HG03558 (cell line): ENCODE measurements at regions not wholly inside any gene's neighbourhood (a gene's known extent, or its start where the extent isn't known, plus 50 kb on each side); places are given as distances from the start of the nearest gene placed in this dataset.

Source experiments
- ATAC-seq: cut with Tn5 transposase; IDR thresholded peaks from one replicate; pipeline ENCODE4 v1.9.1; 2021; ENCODE audit warnings: moderate number of reproducible peaks; ENCODE audit not compliant: unreplicated experiment; ENCODE audit errors: extremely low read depth

DNA sequence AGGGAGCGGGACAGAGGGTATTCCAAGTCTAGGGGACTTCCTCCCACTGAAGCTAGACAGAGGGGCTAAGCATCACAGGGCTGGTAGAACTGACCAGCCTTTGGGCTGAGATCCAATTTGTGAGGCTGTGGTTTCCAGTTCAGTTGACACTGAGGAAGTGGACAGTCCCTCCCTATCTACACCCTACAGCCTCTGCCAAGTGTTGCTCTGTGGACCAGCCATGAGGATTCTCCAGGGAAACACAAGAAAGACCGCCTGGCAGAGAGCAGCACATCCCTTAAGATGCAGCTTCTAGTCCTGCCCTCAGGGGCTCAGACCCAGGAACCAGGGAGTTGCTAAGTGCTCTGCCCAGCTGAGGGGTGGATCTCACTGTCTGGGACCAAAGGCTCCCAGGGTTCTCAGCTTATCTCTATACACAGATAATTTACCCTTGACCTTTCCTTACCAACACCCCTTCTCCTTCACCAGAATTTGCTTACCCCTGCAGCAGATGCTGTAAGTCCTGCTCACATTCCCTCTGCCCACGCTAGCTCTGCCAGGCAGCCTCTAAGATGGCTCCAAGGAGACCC lies 252.0 kb downstream of the SKIDA1 start:
- ATAC-seq = no peak

DNA sequence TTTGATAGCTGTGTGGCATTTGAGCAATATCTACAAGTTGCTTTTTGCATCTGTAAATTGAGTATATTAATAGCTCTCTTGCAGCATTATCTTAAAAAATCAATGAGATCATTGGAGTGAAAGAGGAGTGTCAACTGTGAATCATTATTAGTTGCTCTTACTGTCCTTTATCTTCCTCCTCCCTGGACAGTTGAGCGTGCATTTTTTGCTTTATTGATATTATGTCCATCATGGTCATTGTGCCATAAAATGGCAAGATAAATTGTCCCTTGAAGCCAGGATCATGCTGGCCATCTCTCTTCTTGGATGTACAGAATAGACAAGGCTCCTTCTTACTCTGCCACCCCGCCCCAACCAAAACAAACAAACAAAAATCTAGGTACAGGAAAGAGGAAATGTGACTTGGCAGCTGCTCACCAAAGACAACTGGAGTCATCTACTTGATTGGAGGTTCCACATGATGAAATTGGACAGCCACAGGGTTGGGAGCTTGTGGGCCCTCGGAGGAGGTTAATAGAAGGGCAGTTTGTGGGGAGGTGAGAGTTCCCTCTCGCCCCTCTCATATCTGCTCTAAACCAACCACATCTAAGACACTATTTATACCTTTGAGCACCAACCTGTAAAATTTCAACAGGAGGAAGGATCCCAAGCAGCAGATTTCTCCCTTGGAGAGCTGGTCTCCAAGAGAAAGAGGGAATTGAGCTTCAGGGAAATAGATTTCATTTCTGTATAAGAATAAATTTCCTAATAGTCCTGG lies 252.7 kb downstream of the SKIDA1 start:
- ATAC-seq = no peak

DNA sequence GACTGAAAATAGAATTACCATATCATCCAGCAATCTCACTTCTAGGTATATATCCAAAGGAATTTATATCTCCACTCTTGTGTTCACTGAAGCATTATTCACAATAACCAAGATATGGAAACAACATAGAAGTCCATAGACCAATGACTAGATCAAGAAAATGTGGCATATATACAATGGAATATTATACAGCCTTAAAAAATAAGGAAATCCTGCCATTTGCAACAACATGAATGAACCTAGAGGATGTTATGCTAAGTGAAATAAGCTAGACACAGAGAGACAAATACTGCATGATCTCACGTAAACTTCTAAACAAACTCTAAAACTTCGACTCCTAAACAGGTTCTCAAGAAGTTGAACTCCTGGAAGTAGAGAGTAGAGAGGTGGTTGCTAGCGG lies 254.5 kb downstream of the SKIDA1 start:
- no peak for ATAC-seq

DNA sequence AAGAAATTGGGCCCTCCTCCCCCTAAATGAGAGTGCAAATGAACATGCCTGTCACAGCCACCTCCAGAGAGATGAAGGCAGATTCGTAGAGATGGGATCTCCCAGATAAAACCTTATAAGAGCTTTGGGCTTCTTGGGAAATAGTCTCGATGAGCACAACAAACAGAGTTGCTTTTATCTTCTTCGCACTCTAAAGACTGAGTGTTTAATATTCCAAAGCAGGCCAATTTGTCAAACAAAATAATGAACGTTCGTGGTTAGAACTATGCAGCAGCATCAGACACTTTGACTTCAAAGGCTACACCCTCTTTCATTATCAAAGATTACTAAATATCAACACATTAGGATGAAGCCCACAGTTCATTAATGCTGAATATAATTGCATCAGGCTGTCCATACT lies 256.2 kb downstream of the SKIDA1 start:
- ATAC-seq = no peak

DNA sequence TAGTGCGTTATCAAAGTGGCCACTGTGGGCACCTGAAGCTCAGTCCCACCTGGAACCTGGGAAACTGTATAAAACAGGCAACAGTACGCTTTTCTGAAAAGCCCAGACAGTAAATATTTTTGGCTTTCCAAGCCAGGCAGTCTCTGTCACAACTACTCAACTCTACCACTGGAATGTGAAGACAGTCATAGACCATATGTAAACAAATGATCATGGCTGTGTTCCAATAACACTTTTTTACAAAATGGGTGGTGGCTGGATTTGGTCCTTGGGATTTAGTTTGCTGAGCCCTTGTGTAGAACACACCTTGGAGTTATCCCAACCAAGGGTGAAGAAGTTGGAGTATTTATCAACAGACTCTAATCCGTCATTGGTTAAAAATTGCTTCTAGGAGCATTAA lies 259.9 kb downstream of the SKIDA1 start:
- no peak for ATAC-seq

DNA sequence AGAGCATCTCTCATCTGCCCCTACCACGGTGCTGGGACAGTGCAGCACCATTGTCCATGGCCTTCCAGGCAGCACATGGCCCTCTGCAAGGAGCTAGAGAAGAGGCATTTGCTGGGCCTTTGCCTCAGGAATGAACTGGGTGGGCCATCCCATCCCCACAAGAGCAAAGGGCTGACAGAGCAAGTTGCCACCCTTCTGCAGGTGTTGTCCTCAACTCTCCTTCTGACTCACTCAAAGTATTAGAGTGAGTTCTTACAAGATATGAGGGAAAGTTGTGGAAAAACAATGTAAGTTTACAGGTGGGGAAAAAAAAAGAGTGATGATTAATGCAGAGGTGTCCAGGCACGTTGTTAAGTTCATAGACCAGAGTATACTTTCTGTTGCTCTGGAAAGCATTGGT lies 261.2 kb downstream of the SKIDA1 start:
- no peak for ATAC-seq

DNA sequence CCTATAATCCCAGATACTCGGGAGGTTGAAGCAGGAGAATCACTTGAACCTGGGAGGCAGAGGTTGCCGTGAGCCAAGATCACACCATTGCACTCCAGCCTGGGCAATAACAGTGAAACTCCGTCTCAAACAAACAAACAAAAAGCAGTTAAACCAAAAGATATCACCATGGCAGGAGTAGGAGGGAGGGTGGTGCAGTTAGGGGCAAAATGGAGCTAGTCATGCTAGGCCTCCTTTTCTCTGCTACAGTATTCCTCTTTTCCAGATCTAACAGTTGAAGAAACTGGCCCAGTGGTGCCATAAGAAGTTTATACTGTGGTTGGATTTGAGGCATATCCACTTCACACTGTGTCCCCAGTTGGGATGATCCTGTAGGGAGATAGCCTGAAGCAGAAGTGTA lies 261.6 kb downstream of the SKIDA1 start:
- no peak for ATAC-seq

DNA sequence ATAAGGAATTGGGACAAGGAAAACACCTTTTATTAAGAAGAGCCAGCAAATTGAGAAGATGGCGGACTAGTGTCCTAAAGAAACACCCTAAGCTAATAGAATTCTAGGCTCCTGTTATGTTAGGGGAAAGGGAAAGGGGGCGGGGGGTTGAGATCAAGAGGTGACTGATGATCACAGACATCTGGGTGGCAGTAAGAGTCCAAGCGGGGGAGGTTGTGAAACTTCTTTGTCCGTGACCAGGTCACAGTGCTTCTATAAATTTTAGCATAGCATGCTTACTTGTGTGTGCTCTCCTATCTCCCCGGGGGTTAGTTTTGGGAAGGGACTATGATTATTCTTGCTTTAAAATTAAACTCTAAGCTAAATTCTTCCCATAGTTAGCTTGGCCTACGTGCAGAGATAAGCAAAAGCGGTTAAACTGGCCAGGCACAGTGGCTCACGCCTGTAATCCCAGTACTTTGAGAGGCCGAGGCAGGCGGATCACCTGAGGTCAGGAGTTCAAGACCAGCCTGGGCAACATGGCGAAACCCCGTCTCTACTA lies 262.1 kb downstream of the SKIDA1 start:
- ATAC-seq = no peak

DNA sequence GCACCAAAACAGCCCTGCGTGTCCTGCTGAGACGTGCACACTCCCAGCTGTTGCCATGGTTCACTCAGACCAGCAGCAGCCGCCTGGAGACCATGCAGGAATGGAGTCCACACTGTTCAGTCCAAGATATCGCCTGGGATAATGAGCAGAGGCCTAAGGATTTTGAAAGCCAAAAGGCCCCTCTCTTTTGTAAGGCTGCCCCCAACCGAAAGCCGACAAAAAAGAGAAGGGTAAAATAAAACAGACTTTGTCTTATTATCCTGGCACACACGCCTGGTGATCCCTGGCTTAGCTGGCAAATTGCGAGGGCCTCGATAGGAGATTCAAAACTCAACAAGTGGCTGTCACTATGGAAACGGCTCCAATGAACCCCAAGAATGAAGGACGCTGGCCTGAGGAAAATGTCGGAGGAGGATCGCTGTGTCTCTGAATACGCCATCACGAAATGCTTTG lies 263.6 kb downstream of the SKIDA1 start:
- no peak for ATAC-seq

DNA sequence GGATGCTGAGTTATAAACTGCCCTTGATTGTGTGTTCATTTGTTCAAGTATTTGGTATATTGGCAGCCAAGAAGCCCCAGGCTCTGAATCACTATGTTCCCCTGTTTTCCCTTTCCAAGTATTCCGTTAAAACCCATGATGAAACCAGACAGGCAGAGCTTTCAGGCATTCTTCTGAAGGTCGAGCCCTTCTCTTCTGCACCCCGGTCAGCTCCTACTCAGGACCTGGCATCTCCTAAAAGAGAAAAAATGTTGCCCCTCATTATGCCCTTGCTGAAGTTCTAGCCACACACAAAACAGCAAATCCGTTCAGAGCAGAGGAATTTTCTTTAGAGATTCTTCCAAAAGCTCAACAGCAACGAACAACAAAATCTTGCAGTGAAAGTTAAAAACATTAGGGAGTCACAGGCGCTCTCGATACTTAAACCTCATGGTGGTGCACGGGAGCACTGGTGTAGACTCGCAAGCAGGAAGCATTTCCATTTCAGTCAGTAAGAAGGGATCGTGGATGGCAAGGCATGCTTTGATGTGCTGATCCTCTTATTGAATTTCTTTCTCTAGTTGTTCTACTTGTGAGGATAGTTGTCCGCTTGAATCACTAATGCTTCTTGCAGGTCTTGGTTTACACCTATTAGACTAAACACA lies 264.9 kb downstream of the SKIDA1 start:
- ATAC-seq = no peak

DNA sequence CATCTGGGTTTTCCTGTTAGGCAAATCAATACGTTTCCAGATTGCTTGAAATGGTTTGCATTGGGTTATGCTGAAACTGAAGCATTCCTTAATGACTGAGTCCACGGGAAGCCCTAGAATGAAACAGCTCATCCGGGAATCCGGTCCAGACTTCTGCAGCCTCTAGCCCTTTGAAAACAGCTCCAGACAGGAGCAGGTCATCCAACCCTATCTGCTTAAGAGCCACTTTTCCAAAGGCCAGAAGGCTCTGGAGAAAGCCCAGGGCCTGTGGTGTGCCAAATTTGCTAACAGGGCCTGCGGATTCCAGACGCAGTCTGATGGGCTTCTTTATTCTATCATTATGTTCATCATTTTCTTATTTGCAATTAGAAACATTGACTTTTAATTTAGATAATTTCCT lies 265.4 kb downstream of the SKIDA1 start:
- ATAC-seq = no peak

DNA sequence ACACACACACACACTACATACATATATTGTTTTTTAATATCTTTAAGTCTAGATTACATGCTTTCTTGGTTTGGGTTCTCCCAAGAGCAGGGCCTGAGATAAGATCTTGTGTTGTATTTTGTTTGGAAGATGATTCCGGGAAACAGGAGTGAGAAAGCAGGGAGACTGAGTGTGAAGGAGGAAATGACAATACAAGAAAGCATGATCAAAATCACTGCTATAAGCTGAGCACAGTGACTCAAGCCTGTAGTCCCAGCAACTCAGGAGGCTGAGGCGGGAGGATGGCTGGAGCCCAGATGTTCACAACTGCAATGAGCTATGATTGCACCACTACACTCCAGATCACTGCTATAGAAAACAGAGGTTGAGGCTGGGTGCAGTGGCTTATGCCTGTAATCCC lies 267.6 kb downstream of the SKIDA1 start:
- no peak for ATAC-seq

DNA sequence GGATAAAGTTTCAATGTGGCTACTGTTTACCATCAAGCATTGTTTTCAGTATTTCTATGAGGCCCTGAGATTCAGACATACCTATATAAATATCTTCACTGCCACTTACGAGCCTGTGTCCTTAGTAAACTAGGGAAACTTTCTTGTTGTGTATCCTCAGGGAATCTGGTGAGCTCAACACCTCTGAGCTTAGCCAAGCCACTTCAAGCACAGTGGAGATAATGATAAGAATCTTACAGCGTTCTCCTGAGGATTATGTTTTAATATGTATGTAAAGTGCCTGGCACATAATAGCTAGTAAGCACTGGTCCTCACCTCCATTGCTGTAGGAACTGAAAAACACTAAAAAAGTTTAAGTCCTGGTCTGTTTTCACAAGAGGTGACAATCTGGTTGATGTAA lies 268.3 kb downstream of the SKIDA1 start:
- ATAC-seq = no peak

DNA sequence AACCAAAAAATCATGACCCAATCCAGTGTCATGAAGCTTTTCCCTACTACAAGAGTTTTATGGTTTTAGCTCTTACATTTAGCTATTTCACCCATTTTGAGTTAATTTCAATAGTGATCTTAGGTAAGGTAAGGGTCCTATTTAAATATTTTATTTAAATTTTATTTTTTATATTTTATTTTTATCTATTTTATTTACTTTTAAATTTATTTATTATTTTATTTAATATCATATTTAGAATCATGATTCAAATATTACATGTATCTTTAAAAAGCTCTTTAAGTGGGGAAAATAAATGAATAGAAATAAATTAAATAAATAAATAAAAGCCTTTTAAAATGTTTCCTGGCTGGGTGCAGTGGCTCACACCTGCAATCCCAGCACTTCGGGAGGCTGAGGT lies 276.0 kb downstream of the SKIDA1 start:
- no peak for ATAC-seq

DNA sequence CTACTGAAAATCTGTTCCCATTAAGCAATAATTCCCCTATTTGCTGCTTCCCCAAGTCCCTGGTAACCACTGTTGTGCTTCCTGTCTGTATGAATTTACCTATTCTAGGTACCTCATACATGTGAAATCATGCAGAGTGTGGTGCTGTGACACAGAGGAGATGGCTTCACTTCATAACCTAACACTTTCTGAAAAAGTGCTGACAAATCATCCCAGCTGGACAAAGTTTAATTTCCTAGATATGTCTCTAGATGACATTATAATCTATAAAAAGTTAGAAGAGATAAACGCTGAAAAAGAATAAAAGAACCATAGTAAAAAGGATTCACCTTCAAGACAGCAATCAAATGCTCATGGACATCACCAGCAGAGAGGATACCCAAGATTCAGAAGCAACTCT lies 277.9 kb downstream of the SKIDA1 start:
- ATAC-seq = no peak

DNA sequence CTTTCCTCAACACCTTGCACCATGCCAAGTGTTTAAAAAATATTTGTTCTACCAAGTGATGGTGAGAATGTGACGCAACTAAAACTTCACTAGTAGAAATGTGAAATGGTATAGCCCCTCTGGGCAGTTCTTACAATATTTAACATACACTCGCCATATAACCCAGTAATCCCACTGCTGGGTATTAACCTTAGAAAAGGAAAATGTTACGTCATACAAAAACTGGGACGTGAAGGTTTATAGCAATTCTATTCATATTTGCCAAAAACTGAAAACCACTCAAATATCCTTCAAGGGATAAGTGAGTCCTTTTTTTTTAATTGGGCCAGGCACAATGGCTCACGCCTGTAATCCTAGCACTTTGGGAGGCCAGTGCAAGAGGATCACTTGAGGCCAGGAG lies 279.3 kb downstream of the SKIDA1 start:
- ATAC-seq = no peak

DNA sequence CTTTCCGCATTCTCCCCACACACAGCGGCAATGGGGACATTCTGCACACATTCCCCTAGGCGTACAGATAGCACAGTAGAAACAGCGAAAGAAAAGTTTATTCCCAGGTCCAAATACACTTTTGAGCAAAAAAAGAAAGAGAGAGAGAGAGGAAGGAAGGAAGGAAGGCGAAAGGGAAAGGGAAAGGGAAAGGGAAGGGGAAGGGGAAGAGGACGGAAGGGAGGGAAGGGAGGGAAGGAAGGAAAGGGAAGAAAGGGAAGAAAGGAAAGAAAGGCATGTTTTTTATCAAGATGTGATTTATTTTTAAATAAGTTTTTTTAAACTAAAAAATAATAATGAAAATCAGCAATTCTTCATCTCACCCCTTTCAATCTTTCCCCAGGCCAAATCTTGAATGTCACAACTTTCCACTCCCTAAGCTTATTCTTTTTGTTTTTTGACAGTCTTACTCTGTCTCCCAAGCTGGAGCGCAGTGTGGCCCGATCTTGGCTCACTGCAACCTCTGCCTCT lies 281.7 kb downstream of the SKIDA1 start:
- no peak for ATAC-seq

DNA sequence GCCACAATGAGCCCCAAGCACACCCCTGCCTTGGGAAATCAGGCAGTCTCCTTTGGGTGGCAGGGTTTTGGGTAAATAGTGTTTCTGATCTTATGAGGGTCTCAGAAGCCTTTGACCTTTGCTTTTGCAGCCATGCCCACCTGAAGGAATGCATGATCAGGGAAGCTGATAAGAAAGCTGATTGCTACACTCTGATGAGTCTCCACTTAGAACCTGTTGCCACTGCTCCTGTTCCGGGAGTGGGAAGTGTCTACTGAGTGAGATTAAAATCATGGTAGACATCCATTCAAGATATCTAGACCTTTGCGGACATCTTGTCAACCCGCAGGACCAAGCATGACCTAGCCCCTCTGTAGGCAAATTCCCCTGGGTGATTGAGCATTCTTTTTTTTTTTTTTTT lies 282.6 kb downstream of the SKIDA1 start:
- no peak for ATAC-seq

DNA sequence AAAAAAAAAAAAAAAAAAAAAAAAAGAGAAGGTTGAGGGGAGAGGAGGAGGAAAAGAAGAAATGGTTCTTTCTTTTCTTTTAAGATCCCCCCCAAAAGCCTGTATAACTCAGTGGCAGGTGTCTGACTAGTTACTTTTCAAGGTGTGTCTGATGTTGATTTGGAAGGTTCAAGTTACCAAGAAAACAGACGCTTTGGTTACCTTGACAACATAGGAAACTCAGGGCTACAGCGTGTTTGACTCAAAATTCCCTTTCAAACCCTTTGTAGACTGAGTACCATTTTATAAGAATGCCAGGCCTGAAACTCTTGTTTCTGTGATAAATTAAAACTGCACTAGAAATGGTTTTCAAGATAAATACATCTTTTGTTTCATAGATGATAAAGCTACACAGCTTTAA lies 286.8 kb downstream of the SKIDA1 start:
- ATAC-seq = no peak

DNA sequence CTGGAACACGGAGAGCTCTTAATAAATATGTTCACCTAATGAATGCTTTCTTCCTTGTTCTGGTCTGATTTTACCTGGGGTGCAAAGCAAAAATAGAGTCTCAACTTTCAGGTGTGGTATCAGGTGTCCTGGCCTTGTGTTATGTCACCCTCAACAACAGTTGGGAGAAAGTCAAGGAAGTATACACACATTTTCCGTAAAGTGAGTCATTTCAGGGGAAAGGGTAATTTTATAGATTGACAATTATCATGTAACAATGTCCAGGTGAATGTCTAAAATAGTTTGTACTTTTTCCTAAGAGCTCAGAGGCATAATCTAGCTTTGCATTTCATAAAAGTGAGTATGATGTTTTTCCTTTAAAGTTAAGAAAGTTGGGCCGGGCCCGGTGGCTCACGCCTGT lies 287.4 kb downstream of the SKIDA1 start:
- no peak for ATAC-seq

DNA sequence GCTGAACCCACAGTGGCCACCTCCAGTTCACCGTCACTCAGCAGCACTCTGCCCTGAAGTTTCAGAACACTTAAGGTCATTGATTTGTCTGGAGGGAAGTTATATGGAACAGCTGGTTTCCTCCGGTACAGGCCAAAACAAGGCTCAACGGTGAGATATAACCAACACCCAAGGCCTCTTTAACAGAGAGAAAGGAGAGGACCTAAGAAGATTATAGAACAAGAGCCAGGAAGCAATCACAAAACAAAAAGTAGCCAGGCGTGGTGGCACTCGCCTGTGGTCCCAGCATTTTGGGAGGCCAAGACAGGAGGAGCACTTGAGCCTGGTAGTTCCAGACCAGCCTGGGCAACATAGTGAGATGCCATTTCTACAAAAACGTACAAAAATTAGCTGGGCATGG lies 290.7 kb downstream of the SKIDA1 start:
- ATAC-seq = no peak
